Lower leg skin (tissue), 4 donors: ENCODE measurements at regions not wholly inside any gene's neighbourhood (a gene's known extent, or its start where the extent isn't known, plus 50 kb on each side); places are given as distances from the start of the nearest gene placed in this dataset.

Source experiments
- DNase-seq, 2 donors: peaks; one replicate each; pipeline ENCODE4 v3.0.0-alpha.2; 2019; ENCODE audit warnings: low spot score in 2 of 2
- H3K4me3 ChIP-seq: fragments of 200-600 bp; sonication (generic); 2 replicates; pipeline ENCODE4 v1.5.1; 2017; ENCODE audit warnings: mild to moderate bottlenecking, low read depth; ENCODE audit not compliant: poor library complexity, severe bottlenecking
- CTCF ChIP-seq, 3 donors: fragments of 450-650 bp; IDR thresholded peaks; one replicate each; pipeline ENCODE4 v1.5.1; 2016; ENCODE audit warnings: antibody characterized with exemption in 3 of 3, mild to moderate bottlenecking in 3 of 3, moderate library complexity in 2 of 3
- POLR2A ChIP-seq, 2 donors: fragments of 450-650 bp; IDR thresholded peaks; one replicate each; pipeline ENCODE4 v1.6.1; 2016 to 2017; ENCODE audit warnings: antibody characterized with exemption in 2 of 2, mild to moderate bottlenecking in 1 of 2, moderate library complexity in 1 of 2
- WGBS, 2 donors: methylation state at CpG; one replicate each; pipeline ENCODE4 v1.1.5; 2018; 5-methylcytosine and 5-hydroxymethylcytosine counted together
- intact Hi-C: fragments of 100-400 bp; cut with DNase I; formaldehyde crosslinking; loops from one replicate; pipeline ENCODE4 v1.15.0; 2023; ENCODE audit warnings: low total_unique reads

DNA sequence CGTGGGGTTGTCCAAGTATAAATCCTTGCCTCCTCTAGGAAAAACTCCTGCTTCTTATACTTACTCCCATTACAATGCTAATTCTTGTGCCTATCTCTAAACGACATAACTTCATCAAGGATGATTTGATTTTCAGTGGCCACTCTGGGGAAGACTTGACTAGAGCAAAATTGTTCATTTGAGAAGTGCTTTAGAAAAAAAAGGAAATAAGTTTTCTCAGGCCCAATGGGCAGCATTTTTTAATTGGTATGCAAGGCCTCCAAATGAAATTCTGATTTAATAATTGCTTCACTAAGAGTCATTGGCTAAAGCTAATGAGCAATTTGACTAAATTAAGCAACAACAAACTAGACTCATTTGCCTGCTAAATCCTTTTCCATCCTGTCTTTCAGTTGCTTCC, 496.1 kb downstream of the TSN start:
- WGBS, 2 donors = 51 to 69% methylated on average over 2 of the region's 2 CpGs
- H3K4me3 ChIP-seq = no peak overlapping the region
- intact Hi-C loops = no loop called here
- DNase-seq = no peak
- no peak for TF ChIP-seq CTCF (IDR thresholded peaks at IDR 0.05)
- TF ChIP-seq POLR2A (IDR thresholded peaks at IDR 0.05) = no peak

GRCh38 chr2:122255924-122256323, 500.5 kb downstream of the TSN start:
- no peak for DNase-seq
- no peak for TF ChIP-seq POLR2A (IDR thresholded peaks at IDR 0.05)
- no peak for TF ChIP-seq CTCF (IDR thresholded peaks at IDR 0.05)
- H3K4me3 ChIP-seq = no peak overlapping the region
- intact Hi-C loops = no loop called here

- no peak for TF ChIP-seq POLR2A (IDR thresholded peaks at IDR 0.05)
- no peak for TF ChIP-seq CTCF (IDR thresholded peaks at IDR 0.05)
- intact Hi-C loops = no loop called here
- DNase-seq = no peak
These were observed 506.5 kb downstream of the TSN start for GRCh38 chr2:122261911-122262310.

GRCh38 chr2:122263746-122264145, 508.3 kb downstream of the TSN start:
- DNase-seq = no peak
- 47 to 49% methylated on average over 1 of the region's 1 CpG for WGBS, 2 donors
- intact Hi-C loops = no loop called here
- TF ChIP-seq CTCF (IDR thresholded peaks at IDR 0.05) (no peak), POLR2A (IDR thresholded peaks at IDR 0.05) (no peak)
- no peak overlapping the region for H3K4me3 ChIP-seq

More at GRCh38 chr2:122261911-122262310, 506.5 kb downstream of the TSN start:
- no peak overlapping the region for H3K4me3 ChIP-seq
- 42 to 45% methylated on average over 2 of the region's 2 CpGs for WGBS, 2 donors

DNA sequence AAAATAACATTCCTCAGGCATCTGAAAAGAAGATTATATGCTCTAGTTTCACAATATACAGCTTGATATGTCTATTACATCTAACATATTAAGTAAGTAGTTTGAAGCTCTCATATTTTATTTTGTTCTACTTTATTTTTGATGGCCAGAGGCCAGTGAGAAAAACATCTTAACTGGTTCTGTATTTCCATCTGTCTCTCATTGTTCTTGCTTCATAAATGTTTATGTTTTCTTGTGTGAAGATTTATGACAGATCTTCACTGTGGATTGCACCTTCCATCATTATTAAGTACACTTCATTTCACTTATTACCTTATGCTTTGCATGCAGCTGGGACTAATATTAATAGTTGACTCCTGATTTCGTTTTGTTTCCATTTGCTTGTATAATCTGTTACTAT, 511.2 kb downstream of the TSN start:
- TF ChIP-seq POLR2A (IDR thresholded peaks at IDR 0.05) = no peak
- no peak for TF ChIP-seq CTCF (IDR thresholded peaks at IDR 0.05)
- H3K4me3 ChIP-seq = no peak overlapping the region
- WGBS, 2 donors = 29 to 46% methylated on average over 1 of the region's 1 CpG
- DNase-seq = no peak
- intact Hi-C loops = no loop called here

GRCh38 chr2:122267947-122268346, 512.5 kb downstream of the TSN start:
- TF ChIP-seq POLR2A (IDR thresholded peaks at IDR 0.05) (no peak), CTCF (IDR thresholded peaks at IDR 0.05) (no peak)
- no peak overlapping the region for H3K4me3 ChIP-seq
- WGBS, 2 donors = 94 to 95% methylated on average over 5 of the region's 5 CpGs
- intact Hi-C loops = no loop called here
- no peak for DNase-seq
